ENCODE measurements at regions not wholly inside any gene's neighbourhood (a gene's known extent, or its start where the extent isn't known, plus 50 kb on each side); places are given as distances from the start of the nearest gene placed in this dataset.

DNA sequence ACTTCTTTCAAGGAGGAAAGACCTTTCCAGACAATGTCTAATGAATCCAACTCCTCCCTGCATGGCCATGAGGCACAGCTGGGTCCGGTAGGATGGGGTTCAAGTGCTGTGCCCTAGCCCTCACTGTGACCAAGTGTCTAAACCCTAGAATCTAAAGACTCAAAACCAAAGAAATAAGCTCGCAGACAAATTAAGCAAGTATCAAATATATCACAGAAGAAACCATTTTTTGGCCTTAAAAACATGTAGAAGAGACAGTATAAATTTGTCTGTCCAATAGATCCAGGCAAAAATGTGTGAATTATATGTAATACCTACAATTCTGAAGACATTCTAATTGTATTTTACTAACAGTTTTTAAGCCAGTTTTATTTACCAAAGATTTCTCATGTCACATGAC is 56.4 kb upstream of the WDR17 start:
- Histone ChIP-seq H3K4me3 (replicated peaks; ENCODE audit: insufficient read depth, low read length) (no peak overlapping the region), H3K27me3 (ENCODE audit: insufficient read depth, poor library complexity, severe bottlenecking) (no peaks in the 10 kb centered on the region), H3K27ac (replicated peaks) (no peak overlapping the region)
- no peak for DNase-seq (ENCODE audit: low read depth in 1 of 2, low spot score in 1 of 2)
- TF ChIP-seq, protein P1, sequence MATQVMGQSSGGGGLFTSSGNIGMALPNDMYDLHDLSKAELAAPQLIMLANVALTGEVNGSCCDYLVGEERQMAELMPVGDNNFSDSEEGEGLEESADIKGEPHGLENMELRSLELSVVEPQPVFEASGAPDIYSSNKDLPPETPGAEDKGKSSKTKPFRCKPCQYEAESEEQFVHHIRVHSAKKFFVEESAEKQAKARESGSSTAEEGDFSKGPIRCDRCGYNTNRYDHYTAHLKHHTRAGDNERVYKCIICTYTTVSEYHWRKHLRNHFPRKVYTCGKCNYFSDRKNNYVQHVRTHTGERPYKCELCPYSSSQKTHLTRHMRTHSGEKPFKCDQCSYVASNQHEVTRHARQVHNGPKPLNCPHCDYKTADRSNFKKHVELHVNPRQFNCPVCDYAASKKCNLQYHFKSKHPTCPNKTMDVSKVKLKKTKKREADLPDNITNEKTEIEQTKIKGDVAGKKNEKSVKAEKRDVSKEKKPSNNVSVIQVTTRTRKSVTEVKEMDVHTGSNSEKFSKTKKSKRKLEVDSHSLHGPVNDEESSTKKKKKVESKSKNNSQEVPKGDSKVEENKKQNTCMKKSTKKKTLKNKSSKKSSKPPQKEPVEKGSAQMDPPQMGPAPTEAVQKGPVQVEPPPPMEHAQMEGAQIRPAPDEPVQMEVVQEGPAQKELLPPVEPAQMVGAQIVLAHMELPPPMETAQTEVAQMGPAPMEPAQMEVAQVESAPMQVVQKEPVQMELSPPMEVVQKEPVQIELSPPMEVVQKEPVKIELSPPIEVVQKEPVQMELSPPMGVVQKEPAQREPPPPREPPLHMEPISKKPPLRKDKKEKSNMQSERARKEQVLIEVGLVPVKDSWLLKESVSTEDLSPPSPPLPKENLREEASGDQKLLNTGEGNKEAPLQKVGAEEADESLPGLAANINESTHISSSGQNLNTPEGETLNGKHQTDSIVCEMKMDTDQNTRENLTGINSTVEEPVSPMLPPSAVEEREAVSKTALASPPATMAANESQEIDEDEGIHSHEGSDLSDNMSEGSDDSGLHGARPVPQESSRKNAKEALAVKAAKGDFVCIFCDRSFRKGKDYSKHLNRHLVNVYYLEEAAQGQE (IDR thresholded peaks at IDR 0.05; ENCODE audit: insufficient replicate concordance, low read depth), result no peak
- TF ChIP-seq, protein P2, sequence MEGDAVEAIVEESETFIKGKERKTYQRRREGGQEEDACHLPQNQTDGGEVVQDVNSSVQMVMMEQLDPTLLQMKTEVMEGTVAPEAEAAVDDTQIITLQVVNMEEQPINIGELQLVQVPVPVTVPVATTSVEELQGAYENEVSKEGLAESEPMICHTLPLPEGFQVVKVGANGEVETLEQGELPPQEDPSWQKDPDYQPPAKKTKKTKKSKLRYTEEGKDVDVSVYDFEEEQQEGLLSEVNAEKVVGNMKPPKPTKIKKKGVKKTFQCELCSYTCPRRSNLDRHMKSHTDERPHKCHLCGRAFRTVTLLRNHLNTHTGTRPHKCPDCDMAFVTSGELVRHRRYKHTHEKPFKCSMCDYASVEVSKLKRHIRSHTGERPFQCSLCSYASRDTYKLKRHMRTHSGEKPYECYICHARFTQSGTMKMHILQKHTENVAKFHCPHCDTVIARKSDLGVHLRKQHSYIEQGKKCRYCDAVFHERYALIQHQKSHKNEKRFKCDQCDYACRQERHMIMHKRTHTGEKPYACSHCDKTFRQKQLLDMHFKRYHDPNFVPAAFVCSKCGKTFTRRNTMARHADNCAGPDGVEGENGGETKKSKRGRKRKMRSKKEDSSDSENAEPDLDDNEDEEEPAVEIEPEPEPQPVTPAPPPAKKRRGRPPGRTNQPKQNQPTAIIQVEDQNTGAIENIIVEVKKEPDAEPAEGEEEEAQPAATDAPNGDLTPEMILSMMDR (IDR thresholded peaks at IDR 0.05; ENCODE audit: insufficient read depth, low read length), result no peak
- TF ChIP-seq SPI1 (IDR thresholded peaks at IDR 0.05; ENCODE audit: borderline replicate concordance, low read depth), result no peak
- no peak for TF ChIP-seq POLR2AphosphoS5 (IDR thresholded peaks at IDR 0.05; ENCODE audit: low read depth)
- TF ChIP-seq GABPA (IDR thresholded peaks at IDR 0.05; ENCODE audit: low read depth), result no peak

DNA sequence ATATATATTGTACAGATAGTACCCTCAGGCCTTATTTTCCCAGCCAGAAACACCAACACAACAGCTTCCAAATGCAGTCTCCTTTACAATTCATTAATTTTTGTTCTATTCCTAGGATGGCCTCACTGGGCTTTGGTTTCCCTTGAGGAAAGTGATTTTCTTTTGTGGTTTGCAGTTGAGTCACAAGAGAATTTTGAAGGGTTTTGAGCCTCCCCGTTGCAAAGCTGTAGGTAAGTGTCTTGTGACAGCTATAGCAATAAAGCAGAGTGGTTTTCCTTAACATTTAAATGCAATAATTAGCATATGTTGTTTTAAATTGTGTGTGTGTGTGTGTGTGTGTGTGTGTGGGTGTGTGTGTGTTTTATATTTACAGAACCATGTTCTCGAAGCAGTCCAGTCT is 54.1 kb upstream of the WDR17 start:
- Histone ChIP-seq H3K4me3 (replicated peaks; ENCODE audit: insufficient read depth, low read length) (no peak overlapping the region), H3K27ac (replicated peaks) (no peak overlapping the region), H3K27me3 (ENCODE audit: insufficient read depth, poor library complexity, severe bottlenecking) (no peaks in the 10 kb centered on the region)
- no peak for DNase-seq (ENCODE audit: low read depth in 1 of 2, low spot score in 1 of 2)
- no peak for TF ChIP-seq SPI1 (IDR thresholded peaks at IDR 0.05; ENCODE audit: borderline replicate concordance, low read depth)
- TF ChIP-seq POLR2AphosphoS5 (IDR thresholded peaks at IDR 0.05; ENCODE audit: low read depth), result no peak
- TF ChIP-seq, protein P2 (IDR thresholded peaks at IDR 0.05; ENCODE audit: insufficient read depth, low read length), result no peak
- TF ChIP-seq, protein P1 (IDR thresholded peaks at IDR 0.05; ENCODE audit: insufficient replicate concordance, low read depth), result no peak
- TF ChIP-seq GABPA (IDR thresholded peaks at IDR 0.05; ENCODE audit: low read depth), result no peak

DNA sequence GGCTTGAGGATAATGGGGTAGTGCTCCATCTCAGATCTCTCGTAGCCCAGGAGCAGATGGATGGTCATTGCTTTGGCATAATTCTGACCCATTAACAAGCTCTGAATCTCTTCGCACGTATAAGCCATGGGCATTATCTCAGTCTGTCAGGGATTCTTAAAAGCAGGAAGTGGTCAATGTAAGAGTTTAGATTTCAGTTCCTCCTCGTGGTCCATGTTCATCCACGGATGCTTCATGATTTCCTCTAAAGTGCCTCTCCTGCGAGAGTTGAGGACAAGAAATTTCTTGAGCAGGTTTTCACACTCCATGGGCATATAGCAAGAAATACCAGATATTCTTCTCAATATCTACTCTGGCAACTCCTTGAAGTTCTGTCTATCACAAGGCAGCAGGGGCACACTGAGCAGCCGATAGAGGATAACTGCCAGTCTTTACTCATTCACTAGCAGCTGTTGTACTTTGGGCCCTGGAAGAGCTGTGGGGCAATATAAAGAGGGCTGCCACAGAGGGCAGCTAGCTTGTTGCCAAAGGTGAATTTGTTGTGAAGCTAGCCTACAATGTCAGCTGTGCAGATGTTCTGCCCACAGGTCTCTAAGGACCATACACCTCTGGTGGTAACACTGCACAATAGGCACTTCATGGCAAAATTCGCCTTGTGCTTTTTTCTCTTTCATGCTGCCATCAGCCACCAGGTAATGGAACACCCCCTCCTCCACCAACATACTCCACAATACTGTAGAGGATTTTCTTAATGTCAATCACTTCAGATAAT is 52.0 kb upstream of the WDR17 start:
- TF ChIP-seq, protein P1 (IDR thresholded peaks at IDR 0.05; ENCODE audit: insufficient replicate concordance, low read depth), result no peak
- TF ChIP-seq SPI1 (IDR thresholded peaks at IDR 0.05; ENCODE audit: borderline replicate concordance, low read depth), result peak; percentile 82
- no peaks in the 10 kb centered on the region for H3K27me3 ChIP-seq (ENCODE audit: insufficient read depth, poor library complexity, severe bottlenecking)
- no peak overlapping the region for H3K4me3 ChIP-seq (replicated peaks; ENCODE audit: insufficient read depth, low read length)
- peak in 1 of 2 experiments; percentile 29 for DNase-seq (ENCODE audit: low read depth in 1 of 2, low spot score in 1 of 2)
- H3K27ac ChIP-seq (replicated peaks), result no peak overlapping the region

Measured in HL-60 (cell line).